Astrocyte (in vitro differentiated cells and primary cell): ENCODE measurements at regions not wholly inside any gene's neighbourhood (a gene's known extent, or its start where the extent isn't known, plus 50 kb on each side); places are given as distances from the start of the nearest gene placed in this dataset.

Experiments used
- DNase-seq: peaks from one replicate; pipeline ENCODE4 v3.0.0-alpha.2; 2010; ENCODE audit warnings: low read depth
- FAIRE-seq: peaks from 2 replicates; lab custom pipeline; 2011; peaks lifted over from hg19 to GRCh38; lab: Jason Lieb, UNC
- H2AFZ ChIP-seq: 2 replicates; pipeline ENCODE4 v1.6.0; 2012; ENCODE audit warnings: low read depth, low read length, inconsistent platforms
- H3K27ac ChIP-seq: 2 replicates; pipeline ENCODE4 v1.5.1; 2011; ENCODE audit warnings: low read depth, low read length, inconsistent platforms
- H3K27me3 ChIP-seq: 2 replicates; pipeline ENCODE4 v1.6.0; 2011; ENCODE audit warnings: low read length, inconsistent platforms; ENCODE audit not compliant: insufficient read depth
- H3K36me3 ChIP-seq: 2 replicates; pipeline ENCODE4 v1.5.1; 2011; ENCODE audit warnings: low read length, inconsistent platforms; ENCODE audit not compliant: insufficient read depth
- H3K4me1 ChIP-seq: 2 replicates; pipeline ENCODE4 v1.5.1; 2011; ENCODE audit warnings: low read length, inconsistent platforms; ENCODE audit not compliant: insufficient read depth
- H3K4me2 ChIP-seq: 2 replicates; pipeline ENCODE4 v1.6.0; 2012; ENCODE audit warnings: low read length, inconsistent platforms
- H3K4me3 ChIP-seq: 2 replicates; pipeline ENCODE4 v1.5.1; 2011; ENCODE audit warnings: low read depth, mild to moderate bottlenecking, low read length, inconsistent platforms; ENCODE audit not compliant: insufficient read depth
- H3K79me2 ChIP-seq: 2 replicates; pipeline ENCODE4 v1.6.0; 2012; ENCODE audit warnings: mild to moderate bottlenecking, low read length, inconsistent platforms; ENCODE audit not compliant: insufficient read depth
- H3K9ac ChIP-seq: 2 replicates; pipeline ENCODE4 v1.6.0; 2012; ENCODE audit warnings: mild to moderate bottlenecking, low read length, inconsistent platforms
- H3K9me3 ChIP-seq: 2 replicates; pipeline ENCODE4 v1.5.1; 2012; ENCODE audit warnings: low read depth, mild to moderate bottlenecking, low read length, inconsistent platforms; ENCODE audit not compliant: insufficient read depth
- H4K20me1 ChIP-seq: 2 replicates; pipeline ENCODE4 v1.6.0; 2012; ENCODE audit warnings: low read length, inconsistent platforms; ENCODE audit not compliant: insufficient read depth
- H3K27ac Mint-ChIP-seq: one replicate; pipeline ENCODE4 v1.8.0; 2021; ENCODE audit warnings: mild to moderate bottlenecking, mixed read lengths; ENCODE audit not compliant: unreplicated experiment
- H3K27me3 Mint-ChIP-seq: one replicate; pipeline ENCODE4 v1.8.0; 2021; ENCODE audit warnings: low read depth, mixed read lengths; ENCODE audit not compliant: unreplicated experiment
- H3K36me3 Mint-ChIP-seq: one replicate; pipeline ENCODE4 v1.8.0; 2021; ENCODE audit warnings: low read depth, mixed read lengths; ENCODE audit not compliant: unreplicated experiment
- H3K4me1 Mint-ChIP-seq: one replicate; pipeline ENCODE4 v1.8.0; 2021; ENCODE audit warnings: low read depth, mixed read lengths; ENCODE audit not compliant: unreplicated experiment
- H3K4me3 Mint-ChIP-seq: one replicate; pipeline ENCODE4 v1.8.0; 2021; ENCODE audit warnings: mild to moderate bottlenecking, moderate library complexity, mixed read lengths; ENCODE audit not compliant: unreplicated experiment
- H3K9me3 Mint-ChIP-seq: one replicate; pipeline ENCODE4 v1.8.0; 2021; ENCODE audit warnings: mild to moderate bottlenecking, mixed read lengths; ENCODE audit not compliant: unreplicated experiment
- EZH2 ChIP-seq: IDR thresholded peaks from 2 replicates; pipeline ENCODE4 v1.6.1; 2012; ENCODE audit warnings: mild to moderate bottlenecking, low read length, inconsistent platforms; ENCODE audit not compliant: insufficient read depth
- TF ChIP-seq, protein P1 (sequence below): IDR thresholded peaks from 2 replicates; pipeline ENCODE4 v1.5.1; 2011; ENCODE audit warnings: low read depth, mild to moderate bottlenecking, inconsistent platforms, low read length, moderate library complexity; ENCODE audit not compliant: insufficient read depth

DNA sequence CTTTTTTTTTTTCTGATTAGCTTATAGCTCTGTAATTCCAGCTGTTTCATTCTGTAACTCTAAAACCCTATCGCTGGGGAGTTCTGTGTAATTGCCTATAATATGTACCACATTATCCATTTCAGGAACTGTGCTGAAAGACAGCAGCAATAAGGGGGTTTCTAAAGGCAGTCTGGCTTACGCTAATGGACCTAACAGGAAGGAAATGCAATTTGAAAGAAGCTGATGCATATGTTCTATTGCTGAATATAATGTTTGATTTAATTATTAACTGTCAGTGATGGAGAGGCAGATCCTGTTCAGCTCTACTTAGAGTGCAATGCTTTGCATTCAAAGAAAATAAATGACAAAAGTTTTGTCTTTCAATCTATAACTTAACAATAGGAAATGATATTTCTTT lies 209.4 kb upstream of the SNX7 start:
- TF ChIP-seq, protein P1, sequence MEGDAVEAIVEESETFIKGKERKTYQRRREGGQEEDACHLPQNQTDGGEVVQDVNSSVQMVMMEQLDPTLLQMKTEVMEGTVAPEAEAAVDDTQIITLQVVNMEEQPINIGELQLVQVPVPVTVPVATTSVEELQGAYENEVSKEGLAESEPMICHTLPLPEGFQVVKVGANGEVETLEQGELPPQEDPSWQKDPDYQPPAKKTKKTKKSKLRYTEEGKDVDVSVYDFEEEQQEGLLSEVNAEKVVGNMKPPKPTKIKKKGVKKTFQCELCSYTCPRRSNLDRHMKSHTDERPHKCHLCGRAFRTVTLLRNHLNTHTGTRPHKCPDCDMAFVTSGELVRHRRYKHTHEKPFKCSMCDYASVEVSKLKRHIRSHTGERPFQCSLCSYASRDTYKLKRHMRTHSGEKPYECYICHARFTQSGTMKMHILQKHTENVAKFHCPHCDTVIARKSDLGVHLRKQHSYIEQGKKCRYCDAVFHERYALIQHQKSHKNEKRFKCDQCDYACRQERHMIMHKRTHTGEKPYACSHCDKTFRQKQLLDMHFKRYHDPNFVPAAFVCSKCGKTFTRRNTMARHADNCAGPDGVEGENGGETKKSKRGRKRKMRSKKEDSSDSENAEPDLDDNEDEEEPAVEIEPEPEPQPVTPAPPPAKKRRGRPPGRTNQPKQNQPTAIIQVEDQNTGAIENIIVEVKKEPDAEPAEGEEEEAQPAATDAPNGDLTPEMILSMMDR: no peak
- no peak for TF ChIP-seq EZH2
- Histone ChIP-seq H3K79me2 (no peaks in the 10 kb centered on the region), H2AFZ (no peak overlapping the region), H3K4me1 (no peaks in the 10 kb centered on the region), H3K9me3 (no peaks in the 10 kb centered on the region), H3K36me3 (no peaks in the 10 kb centered on the region), H3K4me2 (no peak overlapping the region), H3K27ac (no peak overlapping the region), H3K27me3 (no peaks in the 10 kb centered on the region), H3K9ac (no peak overlapping the region), H4K20me1 (no peaks in the 10 kb centered on the region), H3K4me3 (no peak overlapping the region)
- Mint-ChIP-seq H3K4me1 (no peaks in the 10 kb centered on the region), H3K36me3 (no peaks in the 10 kb centered on the region), H3K9me3 (no peaks in the 10 kb centered on the region), H3K4me3 (no peak overlapping the region), H3K27me3 (no peaks in the 10 kb centered on the region), H3K27ac (no peak overlapping the region)
- DNase-seq (no peak), FAIRE-seq (no peak)

DNA sequence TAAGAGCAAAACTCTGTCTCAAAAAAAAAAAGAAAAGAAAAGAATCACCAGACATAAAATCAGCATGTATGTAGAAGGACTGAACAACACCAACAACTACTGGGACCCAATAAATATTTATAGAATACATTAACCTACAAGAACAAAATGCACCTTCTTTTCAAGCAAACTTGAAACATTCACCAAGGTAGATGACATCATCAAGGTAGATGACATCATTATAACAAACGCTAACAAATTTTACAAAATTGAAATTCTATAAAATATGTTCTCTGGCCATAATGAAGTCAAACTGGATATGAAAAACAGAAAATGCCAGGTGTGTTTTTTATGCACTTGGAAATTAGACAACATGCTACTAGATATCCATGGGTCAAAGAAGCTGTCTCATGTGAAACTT lies 220.2 kb upstream of the SNX7 start:
- H3K4me2 ChIP-seq: no peak overlapping the region

DNA sequence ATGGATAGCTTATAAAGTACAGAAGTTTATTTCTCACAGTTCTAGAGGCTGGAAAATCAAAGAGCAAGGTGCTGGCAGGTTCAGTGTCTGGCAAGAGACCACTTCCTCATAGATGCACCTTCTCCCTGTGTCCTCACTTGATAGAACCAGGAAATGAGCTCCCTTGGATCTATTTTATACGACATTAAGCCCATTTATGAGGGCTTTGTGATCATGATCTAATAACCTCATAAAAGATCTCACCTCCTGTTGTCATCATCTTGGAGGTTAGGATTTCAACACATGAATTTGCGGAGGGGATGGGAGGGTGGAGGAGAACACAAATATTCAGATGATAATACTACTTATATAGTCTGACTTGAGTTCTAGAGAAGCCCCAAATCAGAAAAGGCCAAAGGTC lies 222.1 kb upstream of the SNX7 start:
- Mint-ChIP-seq H3K4me3 (no peak overlapping the region), H3K4me1 (no peaks in the 10 kb centered on the region)

More for the DNA sequence above, 220.2 kb upstream of the SNX7 start:
- H2AFZ ChIP-seq: no peak overlapping the region
- H3K27ac Mint-ChIP-seq: no peak overlapping the region
- no peaks in the 10 kb centered on the region for H3K9me3 Mint-ChIP-seq
- H3K4me3 ChIP-seq: no peak overlapping the region
- H3K27me3 Mint-ChIP-seq: no peaks in the 10 kb centered on the region
- H3K27me3 ChIP-seq: no peaks in the 10 kb centered on the region
- no peak overlapping the region for H3K4me3 Mint-ChIP-seq
- no peaks in the 10 kb centered on the region for H3K36me3 ChIP-seq
- no peaks in the 10 kb centered on the region for H3K9me3 ChIP-seq
- H4K20me1 ChIP-seq: no peaks in the 10 kb centered on the region
- FAIRE-seq: no peak
- no peak overlapping the region for H3K9ac ChIP-seq
- H3K27ac ChIP-seq: no peak overlapping the region
- H3K4me1 ChIP-seq: no peaks in the 10 kb centered on the region
- H3K79me2 ChIP-seq: no peaks in the 10 kb centered on the region
- no peaks in the 10 kb centered on the region for H3K36me3 Mint-ChIP-seq
- TF ChIP-seq EZH2: no peak
- TF ChIP-seq, protein P1: no peak
- DNase-seq: no peak
- no peaks in the 10 kb centered on the region for H3K4me1 Mint-ChIP-seq

More for the DNA sequence above, 222.1 kb upstream of the SNX7 start:
- Histone ChIP-seq H3K27ac (no peak overlapping the region), H2AFZ (no peak overlapping the region), H3K36me3 (no peaks in the 10 kb centered on the region), H3K9me3 (no peaks in the 10 kb centered on the region), H3K4me3 (no peak overlapping the region), H3K4me1 (no peaks in the 10 kb centered on the region), H3K27me3 (no peaks in the 10 kb centered on the region), H4K20me1 (no peaks in the 10 kb centered on the region), H3K4me2 (no peak overlapping the region), H3K79me2 (no peaks in the 10 kb centered on the region), H3K9ac (no peak overlapping the region)
- Mint-ChIP-seq H3K36me3 (no peaks in the 10 kb centered on the region), H3K27ac (no peak overlapping the region), H3K27me3 (no peaks in the 10 kb centered on the region), H3K9me3 (no peaks in the 10 kb centered on the region)
- TF ChIP-seq, protein P1: no peak
- no peak for TF ChIP-seq EZH2
- no peak for FAIRE-seq
- no peak for DNase-seq
